ENCODE measurements at regions not wholly inside any gene's neighbourhood (a gene's known extent, or its start where the extent isn't known, plus 50 kb on each side); places are given as distances from the start of the nearest gene placed in this dataset.
"Not testable (repeated sequence)": the region's sequence is repeated elsewhere in the genome, so short reads cannot be mapped to it uniquely, and the experiment has no call there.

DNA sequence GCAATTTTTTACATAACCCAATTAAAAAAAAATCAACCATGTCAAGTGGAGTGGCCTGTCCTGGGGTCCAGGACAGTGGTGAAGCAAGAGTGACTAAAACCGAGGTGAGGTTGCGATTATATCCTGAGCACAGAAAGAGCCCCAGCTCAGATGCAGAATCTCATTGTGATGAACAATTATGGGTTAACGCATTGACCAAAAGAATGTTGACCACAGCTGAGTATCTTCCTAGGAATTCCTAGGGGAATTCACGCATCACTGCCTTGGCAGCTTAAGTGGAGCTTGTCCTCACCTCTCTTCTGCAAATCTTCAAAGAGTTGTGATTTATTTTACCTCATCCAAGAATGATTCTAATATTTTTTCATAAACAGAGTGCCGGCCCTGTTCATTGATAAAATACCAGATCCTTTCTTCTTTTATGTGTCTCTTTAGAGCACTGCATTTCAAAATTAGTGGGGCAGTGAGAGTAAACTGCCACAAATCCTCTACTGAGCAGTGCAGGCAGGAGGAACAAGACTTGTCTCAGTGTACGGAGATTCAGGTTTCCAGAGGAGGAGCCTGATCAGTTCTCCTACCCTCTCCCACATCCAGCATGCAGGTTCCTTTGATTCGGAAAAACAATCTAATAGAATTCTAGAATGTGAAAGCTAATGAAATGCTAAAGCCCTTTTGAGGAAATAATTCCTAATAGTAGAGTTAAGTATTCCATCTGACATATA lies 60.1 kb upstream of the ZNF184 start:
- no peak for DNase-seq

DNA sequence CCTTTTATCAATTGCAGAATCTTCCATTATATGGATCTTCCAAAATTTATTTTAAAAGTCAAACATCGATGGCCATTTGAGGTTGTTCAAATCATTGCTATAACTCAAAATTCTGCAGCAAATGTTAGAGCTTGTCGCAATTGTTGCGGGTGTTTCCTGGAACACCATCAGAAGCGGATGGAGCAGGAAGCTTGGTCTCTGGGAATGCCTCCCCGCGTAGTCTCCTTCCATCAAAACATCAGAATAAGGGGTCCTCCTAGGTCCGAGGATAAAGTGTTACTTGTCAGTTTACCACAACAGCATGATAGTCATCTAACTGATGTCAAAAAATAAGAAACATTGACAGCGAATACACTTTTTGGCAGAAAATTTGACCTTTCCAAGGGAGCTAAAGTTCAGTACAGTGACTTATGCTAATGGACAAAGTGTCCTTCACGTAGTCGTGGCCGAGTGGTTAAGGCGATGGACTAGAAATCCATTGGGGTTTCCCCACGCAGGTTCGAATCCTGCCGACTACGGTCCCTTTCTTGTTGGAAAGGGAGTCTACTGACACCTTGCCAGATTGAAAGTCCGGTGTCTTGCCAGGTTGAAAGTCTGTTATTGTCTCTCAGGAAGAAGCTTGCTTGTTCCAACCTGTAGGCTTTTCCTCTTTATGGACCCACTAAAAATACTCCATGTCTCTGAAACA lies 59.0 kb upstream of the ZNF184 start:
- DNase-seq, result no peak

GRCh38 chr6:27529796-27530195 lies 56.9 kb upstream of the ZNF184 start:
- DNase-seq, result not testable (repeated sequence)

- DNase-seq, result no peak
Observed at GRCh38 chr6:27528714-27529113, 55.8 kb upstream of the ZNF184 start.
